HL-60 (cell line): ENCODE measurements at regions not wholly inside any gene's neighbourhood (a gene's known extent, or its start where the extent isn't known, plus 50 kb on each side); places are given as distances from the start of the nearest gene placed in this dataset.

ENCODE experiments used
- POLR2AphosphoS5 ChIP-seq: IDR thresholded peaks from 2 replicates; pipeline ENCODE4 v1.6.1; 2012; ENCODE audit warnings: low read depth
- SPI1 ChIP-seq: IDR thresholded peaks from 2 replicates; pipeline ENCODE4 v1.6.1; 2012; ENCODE audit warnings: low read depth, mild to moderate bottlenecking, borderline replicate concordance
- TF ChIP-seq, protein P1 (sequence below): IDR thresholded peaks from 2 replicates; pipeline ENCODE4 v1.6.1; 2012; ENCODE audit warnings: low read depth; ENCODE audit not compliant: insufficient replicate concordance
- TF ChIP-seq, protein P2 (sequence below): IDR thresholded peaks from one replicate; pipeline ENCODE4 v1.5.1; 2011; ENCODE audit warnings: low read length, control low read depth, inconsistent platforms; ENCODE audit not compliant: insufficient read depth

DNA sequence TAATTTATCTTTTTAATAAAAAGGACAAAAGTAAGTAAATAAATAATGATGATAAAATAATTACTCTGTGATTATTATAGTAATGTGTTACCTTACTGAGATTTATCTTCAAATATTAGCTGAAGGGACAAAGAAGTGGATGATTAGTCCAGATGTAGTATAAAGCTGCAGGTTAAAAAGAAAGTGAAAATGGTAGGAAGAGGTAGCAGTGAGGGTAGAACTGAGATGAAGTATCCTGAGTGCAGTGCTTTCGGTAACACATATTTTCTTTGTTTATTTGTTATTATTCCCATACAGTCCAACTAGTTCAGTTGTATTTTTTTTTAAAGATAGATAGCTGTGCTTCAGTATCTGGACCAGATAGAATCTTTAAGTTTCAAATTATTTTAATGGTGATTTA lies 1203.5 kb downstream of the NCAM2 start:
- TF ChIP-seq SPI1 (no peak), POLR2AphosphoS5 (no peak)
- TF ChIP-seq, protein P1, sequence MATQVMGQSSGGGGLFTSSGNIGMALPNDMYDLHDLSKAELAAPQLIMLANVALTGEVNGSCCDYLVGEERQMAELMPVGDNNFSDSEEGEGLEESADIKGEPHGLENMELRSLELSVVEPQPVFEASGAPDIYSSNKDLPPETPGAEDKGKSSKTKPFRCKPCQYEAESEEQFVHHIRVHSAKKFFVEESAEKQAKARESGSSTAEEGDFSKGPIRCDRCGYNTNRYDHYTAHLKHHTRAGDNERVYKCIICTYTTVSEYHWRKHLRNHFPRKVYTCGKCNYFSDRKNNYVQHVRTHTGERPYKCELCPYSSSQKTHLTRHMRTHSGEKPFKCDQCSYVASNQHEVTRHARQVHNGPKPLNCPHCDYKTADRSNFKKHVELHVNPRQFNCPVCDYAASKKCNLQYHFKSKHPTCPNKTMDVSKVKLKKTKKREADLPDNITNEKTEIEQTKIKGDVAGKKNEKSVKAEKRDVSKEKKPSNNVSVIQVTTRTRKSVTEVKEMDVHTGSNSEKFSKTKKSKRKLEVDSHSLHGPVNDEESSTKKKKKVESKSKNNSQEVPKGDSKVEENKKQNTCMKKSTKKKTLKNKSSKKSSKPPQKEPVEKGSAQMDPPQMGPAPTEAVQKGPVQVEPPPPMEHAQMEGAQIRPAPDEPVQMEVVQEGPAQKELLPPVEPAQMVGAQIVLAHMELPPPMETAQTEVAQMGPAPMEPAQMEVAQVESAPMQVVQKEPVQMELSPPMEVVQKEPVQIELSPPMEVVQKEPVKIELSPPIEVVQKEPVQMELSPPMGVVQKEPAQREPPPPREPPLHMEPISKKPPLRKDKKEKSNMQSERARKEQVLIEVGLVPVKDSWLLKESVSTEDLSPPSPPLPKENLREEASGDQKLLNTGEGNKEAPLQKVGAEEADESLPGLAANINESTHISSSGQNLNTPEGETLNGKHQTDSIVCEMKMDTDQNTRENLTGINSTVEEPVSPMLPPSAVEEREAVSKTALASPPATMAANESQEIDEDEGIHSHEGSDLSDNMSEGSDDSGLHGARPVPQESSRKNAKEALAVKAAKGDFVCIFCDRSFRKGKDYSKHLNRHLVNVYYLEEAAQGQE, result no peak
- TF ChIP-seq, protein P2, sequence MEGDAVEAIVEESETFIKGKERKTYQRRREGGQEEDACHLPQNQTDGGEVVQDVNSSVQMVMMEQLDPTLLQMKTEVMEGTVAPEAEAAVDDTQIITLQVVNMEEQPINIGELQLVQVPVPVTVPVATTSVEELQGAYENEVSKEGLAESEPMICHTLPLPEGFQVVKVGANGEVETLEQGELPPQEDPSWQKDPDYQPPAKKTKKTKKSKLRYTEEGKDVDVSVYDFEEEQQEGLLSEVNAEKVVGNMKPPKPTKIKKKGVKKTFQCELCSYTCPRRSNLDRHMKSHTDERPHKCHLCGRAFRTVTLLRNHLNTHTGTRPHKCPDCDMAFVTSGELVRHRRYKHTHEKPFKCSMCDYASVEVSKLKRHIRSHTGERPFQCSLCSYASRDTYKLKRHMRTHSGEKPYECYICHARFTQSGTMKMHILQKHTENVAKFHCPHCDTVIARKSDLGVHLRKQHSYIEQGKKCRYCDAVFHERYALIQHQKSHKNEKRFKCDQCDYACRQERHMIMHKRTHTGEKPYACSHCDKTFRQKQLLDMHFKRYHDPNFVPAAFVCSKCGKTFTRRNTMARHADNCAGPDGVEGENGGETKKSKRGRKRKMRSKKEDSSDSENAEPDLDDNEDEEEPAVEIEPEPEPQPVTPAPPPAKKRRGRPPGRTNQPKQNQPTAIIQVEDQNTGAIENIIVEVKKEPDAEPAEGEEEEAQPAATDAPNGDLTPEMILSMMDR, result no peak
